HG03066 (cell line): ENCODE measurements at regions not wholly inside any gene's neighbourhood (a gene's known extent, or its start where the extent isn't known, plus 50 kb on each side); places are given as distances from the start of the nearest gene placed in this dataset.

ENCODE experiments used
- ATAC-seq: cut with Tn5 transposase; IDR thresholded peaks from one replicate; pipeline ENCODE4 v1.9.1; 2021; ENCODE audit warnings: low read depth; ENCODE audit not compliant: unreplicated experiment

DNA sequence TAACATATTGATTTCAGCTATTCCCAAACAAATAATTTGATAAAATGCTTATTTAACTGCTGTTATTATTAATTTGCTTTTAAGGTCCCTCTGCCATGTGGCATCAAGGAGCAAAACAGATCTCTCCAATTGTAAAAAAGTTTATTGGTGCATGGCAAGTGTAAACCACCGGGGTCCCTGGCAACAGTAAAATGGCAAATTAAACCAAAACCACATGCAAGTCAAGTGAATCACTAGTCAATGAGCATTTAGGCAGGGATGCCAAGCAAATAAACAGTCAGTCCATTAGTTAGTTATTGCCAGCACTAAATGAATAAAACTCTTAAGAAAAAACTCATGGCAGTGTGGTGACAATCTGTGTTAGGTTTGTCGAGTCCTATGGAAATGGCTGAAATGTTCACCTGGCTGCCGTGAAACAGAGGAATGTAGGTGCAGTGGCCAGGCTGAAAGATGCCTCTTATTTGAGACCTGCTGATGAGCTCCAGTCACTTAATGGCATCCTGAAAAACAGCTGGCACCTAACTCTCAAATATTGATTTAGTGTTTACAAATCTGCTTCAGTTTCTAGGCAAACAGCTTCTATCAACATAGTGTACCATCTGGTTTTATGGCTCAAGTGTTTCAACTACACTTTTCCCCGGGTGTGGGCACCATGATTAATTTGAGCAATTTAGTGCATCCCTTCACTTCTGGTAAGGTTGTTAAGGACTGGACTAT lies 296.5 kb upstream of the ITGA1 start:
- no peak for ATAC-seq

DNA sequence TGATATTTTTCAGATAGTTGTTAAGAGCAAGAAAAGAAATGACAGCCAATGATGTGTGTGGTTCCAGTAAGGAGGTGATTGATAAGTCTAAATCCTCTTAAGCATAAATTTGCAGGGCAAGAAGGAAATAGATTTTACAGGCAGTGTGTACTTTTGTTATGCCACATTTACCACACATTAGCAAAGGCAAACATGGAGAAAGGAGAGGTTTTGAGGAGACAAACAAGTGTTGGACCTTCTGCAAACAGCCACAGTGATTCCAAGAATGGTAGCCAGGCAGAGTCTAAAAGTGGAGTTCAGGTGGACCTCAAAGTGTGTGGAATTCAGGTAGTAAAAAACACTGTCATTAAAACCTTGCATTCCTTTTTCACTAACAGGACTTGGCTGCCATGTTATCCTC lies 295.9 kb upstream of the ITGA1 start:
- ATAC-seq, result no peak

GRCh38 chr5:52497133-52497693 lies 290.5 kb upstream of the ITGA1 start:
- ATAC-seq, result no peak

- ATAC-seq, result no peak
Observed at GRCh38 chr5:52498607-52499006, 289.1 kb upstream of the ITGA1 start.

GRCh38 chr5:52502460-52502999 lies 285.2 kb upstream of the ITGA1 start:
- ATAC-seq, result no peak

DNA sequence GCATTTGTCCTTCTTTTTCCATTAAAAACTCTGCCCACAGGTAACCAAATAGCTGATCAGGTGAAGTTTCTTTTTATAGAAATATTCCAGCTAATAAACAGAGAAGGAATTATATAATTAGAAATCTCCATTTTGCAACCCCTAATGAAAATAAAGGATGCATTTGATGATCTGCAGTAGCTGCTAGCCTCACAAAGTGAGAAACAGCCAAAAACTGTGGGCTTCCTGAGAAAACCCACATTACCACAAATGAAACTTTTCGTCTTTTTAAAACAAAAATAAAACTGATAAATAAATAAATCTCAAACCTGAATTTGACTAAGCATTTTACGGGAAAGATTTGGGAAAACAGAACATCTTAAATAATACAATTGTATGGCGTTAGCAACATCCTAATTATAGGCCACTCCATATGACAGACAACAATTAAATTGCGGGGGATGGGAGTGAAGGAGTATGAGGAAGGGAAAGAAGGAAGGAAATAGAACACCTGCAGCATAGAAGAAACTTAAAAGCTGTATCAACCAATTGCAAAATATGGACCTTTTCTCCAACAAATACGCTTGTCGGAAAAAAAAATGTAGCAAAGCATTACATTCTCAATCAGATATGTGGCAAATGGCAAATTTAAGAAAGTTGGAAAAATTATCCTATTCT lies 283.0 kb upstream of the ITGA1 start:
- no peak for ATAC-seq

GRCh38 chr5:52517667-52518066 lies 270.0 kb upstream of the ITGA1 start:
- no peak for ATAC-seq

DNA sequence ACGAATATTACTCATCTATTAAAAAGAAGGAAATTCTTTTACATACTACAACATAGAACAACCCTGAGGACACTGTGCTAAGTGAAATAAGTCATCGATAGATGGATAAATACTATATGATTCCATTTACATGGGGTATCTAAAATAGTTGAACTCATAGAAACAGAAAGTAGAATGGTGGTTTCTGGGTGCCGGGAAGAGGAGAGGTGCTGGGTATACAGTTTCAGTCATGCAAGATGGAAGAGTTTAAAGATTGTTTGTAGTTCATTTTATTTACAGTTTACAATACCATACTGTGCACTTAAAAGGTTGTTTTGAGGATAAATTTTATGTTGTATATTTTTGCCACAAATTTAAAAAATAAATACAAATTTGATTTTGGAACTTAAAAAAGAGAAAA lies 267.5 kb upstream of the ITGA1 start:
- no peak for ATAC-seq

GRCh38 chr5:52521236-52521635 lies 266.5 kb upstream of the ITGA1 start:
- ATAC-seq, result no peak

GRCh38 chr5:52523701-52524100 lies 264.0 kb upstream of the ITGA1 start:
- ATAC-seq, result no peak

DNA sequence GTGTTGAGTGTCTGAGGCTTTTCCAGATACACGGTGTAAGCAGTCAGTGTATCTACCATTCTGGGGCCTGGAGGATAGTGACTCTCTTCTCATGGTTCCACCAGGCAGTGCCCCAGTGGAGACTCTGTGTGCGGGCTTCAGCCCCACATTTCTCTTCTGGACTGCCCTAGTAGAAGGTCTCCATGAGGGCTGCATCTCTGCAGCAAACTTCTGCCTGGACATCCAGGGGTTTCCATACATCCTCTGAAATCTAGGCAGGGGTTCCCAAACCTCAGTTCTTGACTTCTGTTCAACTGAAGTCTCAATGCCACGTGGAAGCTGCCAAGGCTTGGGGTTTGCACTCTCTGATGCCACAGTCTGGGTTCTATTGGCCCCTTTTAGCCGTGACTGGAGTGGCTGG lies 256.6 kb upstream of the ITGA1 start:
- no peak for ATAC-seq

DNA sequence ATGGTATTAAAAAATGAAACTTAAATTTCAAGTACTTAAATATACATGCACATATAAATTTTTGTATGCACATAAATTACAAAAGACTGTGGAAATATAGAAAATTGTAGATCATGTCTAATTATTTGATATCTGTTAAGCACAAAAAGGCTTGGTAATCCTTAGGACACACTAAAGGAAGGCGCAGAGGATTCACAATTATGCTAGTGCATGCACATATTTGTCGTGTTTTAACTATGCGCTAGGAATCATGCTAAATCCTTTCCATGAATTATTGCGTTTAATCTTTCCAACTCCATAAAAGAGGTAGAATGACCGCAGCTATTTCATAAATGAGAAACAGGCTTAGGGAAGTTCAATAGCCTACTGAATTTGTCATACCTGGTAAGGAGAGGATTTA lies 244.1 kb upstream of the ITGA1 start:
- ATAC-seq, result no peak

DNA sequence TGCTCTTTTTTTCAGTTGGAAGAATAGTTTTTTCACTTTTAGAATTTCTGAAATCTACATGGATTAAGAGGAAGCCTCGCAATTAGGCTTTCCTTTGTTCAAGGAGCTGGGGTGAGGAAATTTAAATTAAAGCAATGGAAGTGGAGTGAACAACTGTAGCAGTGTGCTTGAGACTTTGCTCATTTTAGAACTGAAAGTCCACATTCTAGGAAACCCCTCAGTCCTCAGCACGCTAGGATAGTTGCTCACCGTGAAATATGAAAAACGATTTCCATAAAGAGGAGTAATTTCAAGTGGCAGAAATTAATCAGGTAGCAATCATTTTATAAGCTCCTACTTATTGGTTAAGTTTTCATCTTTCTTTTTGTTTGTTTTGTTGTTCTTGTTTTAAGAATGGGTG lies 243.0 kb upstream of the ITGA1 start:
- no peak for ATAC-seq

DNA sequence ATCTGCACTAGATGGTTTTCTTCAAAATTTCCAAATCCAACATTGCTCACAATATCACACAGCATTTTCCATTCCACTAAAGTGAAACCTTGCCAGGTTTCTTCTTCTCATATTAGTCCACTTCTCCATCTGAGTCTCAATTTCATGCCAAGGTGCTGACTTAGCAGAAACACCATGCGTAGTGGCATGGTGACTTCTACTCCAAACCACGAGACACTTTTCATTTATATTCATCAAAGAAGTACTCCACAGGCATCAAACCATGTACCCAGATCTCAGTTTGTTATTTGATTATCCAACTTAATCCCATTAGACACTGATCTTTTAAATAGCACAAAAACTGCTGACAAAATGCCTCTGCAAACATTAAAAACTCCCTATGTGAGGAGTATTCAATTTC lies 233.4 kb upstream of the ITGA1 start:
- ATAC-seq, result no peak

DNA sequence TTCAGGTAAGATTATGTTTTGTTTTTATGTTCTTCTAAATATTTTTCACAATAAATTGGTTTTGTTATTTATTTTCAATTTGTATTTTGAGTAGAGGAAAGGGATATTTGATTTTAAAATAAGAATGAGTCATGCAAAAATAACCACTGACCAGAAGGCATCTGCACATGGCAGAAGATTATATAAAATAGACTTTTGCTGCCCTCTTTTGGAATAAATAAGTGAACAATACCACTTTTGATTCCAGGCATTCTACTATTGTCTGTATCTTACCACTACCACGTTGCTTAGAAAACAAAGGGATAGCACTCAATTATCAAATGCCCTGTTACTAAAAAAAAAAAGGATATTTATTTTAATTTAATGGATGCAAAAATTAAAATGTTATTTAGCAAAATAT lies 227.3 kb upstream of the ITGA1 start:
- ATAC-seq, result no peak

- no peak for ATAC-seq
Observed at GRCh38 chr5:52562473-52562872, 225.2 kb upstream of the ITGA1 start.

DNA sequence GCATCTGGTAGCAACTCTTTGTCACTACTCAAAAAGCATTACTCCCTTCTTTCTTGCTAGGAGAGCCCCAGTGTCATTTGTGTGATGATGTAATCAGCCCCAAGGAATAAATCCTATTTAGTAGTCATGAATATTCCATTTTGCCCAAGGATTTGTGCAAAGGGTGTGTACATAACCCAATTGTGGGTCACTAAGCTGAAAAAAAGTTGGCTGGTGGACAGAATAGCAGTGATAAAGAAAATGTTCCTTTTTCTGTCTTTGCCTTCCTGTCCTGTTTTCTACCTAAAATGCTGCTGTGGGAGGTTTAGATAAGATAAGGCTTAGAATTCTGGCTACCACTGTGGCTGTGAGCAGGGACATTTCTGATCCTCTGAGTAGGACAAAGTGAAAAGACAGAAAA lies 223.1 kb upstream of the ITGA1 start:
- no peak for ATAC-seq

GRCh38 chr5:52577546-52577945 lies 210.2 kb upstream of the ITGA1 start:
- no peak for ATAC-seq

DNA sequence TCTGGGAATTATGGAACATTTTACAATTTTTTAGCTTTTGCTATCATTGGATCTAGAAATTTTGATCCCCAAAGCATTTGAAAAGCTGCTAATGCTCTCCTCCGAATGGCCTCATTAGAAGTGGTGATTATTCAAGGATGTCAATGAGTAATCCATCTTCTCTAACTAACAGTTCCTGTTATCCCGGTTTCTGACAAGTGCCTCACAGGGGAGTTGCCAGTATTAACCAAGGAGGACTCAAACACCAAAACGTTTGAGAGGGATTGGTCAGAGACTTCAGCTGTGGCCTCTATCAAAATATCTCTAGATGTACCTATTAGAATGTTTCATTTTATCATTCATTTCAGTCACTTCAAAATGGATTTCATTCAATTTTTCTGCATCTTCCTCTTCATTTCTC lies 208.3 kb upstream of the ITGA1 start:
- no peak for ATAC-seq

DNA sequence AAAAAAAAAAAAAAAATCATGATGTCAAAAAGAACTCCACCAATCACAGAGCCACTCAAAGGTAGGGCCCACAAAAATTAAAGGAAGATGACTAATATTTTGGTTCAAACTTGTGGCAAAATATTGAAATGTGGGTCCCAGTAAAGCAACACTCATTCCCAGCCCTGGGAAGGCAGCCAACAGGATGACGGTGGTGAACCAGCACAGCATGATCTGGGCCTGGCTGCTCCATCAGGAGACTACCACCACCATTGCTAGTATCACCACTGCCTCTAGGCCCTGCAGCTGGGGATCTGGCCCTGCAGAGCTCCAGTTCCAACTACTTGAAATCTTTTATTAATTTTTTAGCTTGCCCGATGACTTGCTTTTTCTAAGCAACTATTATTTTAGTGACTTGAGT lies 206.8 kb upstream of the ITGA1 start:
- no peak for ATAC-seq

DNA sequence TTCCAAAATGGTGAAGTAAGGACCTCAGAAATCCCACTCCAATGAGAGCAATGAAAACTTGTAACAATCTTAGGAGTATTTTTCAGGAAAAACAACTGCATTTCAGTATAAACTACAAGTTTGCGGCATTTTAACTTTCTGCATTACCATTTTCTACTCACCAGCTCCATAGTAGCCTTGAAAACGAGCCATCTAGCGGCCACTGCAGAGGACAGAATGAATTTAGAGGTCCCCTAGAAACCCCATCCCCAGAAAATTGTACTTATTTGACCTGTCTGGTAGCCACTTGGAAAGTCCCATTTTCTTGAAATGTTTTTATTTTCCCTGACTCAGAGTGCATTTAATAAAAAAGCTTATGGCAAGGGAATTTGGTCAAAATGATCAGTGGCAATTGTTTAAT lies 205.4 kb upstream of the ITGA1 start:
- ATAC-seq, result no peak

DNA sequence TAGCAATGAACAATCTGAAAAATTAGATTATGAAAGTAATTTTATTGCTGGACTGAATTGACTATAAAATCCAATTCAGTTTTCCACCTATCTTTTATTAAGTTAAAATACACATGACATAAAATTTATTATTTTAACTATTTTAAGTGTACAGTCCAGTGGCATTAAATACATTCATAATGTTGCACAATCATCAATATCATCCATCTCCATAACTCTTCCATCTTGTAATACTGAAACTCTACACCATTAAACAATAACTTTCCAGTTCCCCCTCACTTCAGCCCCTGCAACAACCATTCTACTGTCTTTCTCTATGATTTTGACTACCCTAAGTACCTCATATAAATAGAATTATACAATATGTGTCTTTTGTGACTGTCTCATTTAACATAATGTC lies 200.6 kb upstream of the ITGA1 start:
- no peak for ATAC-seq
